Ammon's horn (tissue), 1 donor: ENCODE measurements at regions not wholly inside any gene's neighbourhood (a gene's known extent, or its start where the extent isn't known, plus 50 kb on each side); places are given as distances from the start of the nearest gene placed in this dataset.
"Not testable (repeated sequence)": the region's sequence is repeated elsewhere in the genome, so short reads cannot be mapped to it uniquely, and the experiment has no call there.

Experiments used
- DNase-seq: peaks from one replicate; pipeline ENCODE4 v3.0.0-alpha.2; 2016; ENCODE audit warnings: low spot score

GRCh38 chr2:118611691-118612090 is 235.8 kb downstream of the EN1 start:
- DNase-seq = no peak

GRCh38 chr2:118609138-118609537 is 238.3 kb downstream of the EN1 start:
- no peak for DNase-seq

GRCh38 chr2:118607641-118608040 is 239.8 kb downstream of the EN1 start:
- no peak for DNase-seq

GRCh38 chr2:118604811-118605210 is 242.6 kb downstream of the EN1 start:
- DNase-seq = no peak

- DNase-seq = no peak
These were observed 243.1 kb downstream of the EN1 start for GRCh38 chr2:118604371-118604770.

- DNase-seq = no peak
These were observed 248.3 kb downstream of the EN1 start for GRCh38 chr2:118599141-118599540.

- DNase-seq = no peak
These were observed 250.8 kb downstream of the EN1 start for GRCh38 chr2:118596620-118597019.

- no peak for DNase-seq
These were observed 254.2 kb downstream of the EN1 start for GRCh38 chr2:118593257-118593656.

GRCh38 chr2:118591223-118591622 is 256.2 kb downstream of the EN1 start:
- DNase-seq = no peak

- no peak for DNase-seq
These were observed 257.7 kb downstream of the EN1 start for GRCh38 chr2:118589721-118590120.

- DNase-seq = no peak
These were observed 258.6 kb downstream of the EN1 start for GRCh38 chr2:118588850-118589249.

GRCh38 chr2:118586312-118586711 is 261.1 kb downstream of the EN1 start:
- DNase-seq = no peak

- no peak for DNase-seq
These were observed 262.6 kb downstream of the EN1 start for GRCh38 chr2:118584877-118585276.

- DNase-seq = no peak
These were observed 263.2 kb downstream of the EN1 start for GRCh38 chr2:118584062-118584749.

- DNase-seq = no peak
These were observed 265.4 kb downstream of the EN1 start for GRCh38 chr2:118582058-118582457.

GRCh38 chr2:118580651-118581050 is 266.8 kb downstream of the EN1 start:
- no peak for DNase-seq

GRCh38 chr2:118580107-118580506 is 267.3 kb downstream of the EN1 start:
- DNase-seq = no peak

- DNase-seq = no peak
These were observed 270.2 kb downstream of the EN1 start for GRCh38 chr2:118577202-118577601.

GRCh38 chr2:118576109-118576855 is 271.2 kb downstream of the EN1 start:
- DNase-seq = no peak

GRCh38 chr2:118572380-118572779 is 275.1 kb downstream of the EN1 start:
- not testable (repeated sequence) for DNase-seq

- peak; percentile 8 for DNase-seq
These were observed 277.4 kb downstream of the EN1 start for GRCh38 chr2:118569876-118570535.

GRCh38 chr2:118568700-118569099 is 278.7 kb downstream of the EN1 start:
- no peak for DNase-seq
